GM12874 (cell line): ENCODE measurements at regions not wholly inside any gene's neighbourhood (a gene's known extent, or its start where the extent isn't known, plus 50 kb on each side); places are given as distances from the start of the nearest gene placed in this dataset.

ENCODE experiments used
- CTCF ChIP-seq: IDR thresholded peaks from 2 replicates; pipeline ENCODE4 v1.5.1; 2011; ENCODE audit warnings: low read depth, mild to moderate bottlenecking, control low read depth, low read length, moderate library complexity; ENCODE audit not compliant: insufficient read depth

GRCh38 chr6:12477616-12478015 is 187.5 kb downstream of the EDN1 start:
- TF ChIP-seq CTCF = no peak

DNA sequence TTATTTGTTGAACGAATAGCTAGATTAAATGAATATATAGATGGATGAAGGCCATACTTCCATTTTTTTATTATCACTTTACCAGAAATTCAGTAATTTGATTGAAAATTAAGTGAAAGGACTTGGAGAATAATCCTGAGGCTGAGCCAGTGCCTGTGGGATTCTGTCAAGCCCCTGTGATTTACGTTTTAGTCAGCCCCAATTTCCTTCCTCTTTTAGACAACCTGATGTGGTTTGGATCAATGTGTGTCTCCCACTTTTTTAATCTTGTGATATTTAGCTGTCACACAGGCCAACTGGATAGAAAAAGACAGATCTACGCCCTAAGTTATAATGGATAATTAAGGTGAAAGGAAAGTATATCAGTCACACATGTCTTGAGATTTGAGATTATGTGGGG is 188.8 kb downstream of the EDN1 start:
- no peak for TF ChIP-seq CTCF

- TF ChIP-seq CTCF = no peak
These were observed 189.3 kb downstream of the EDN1 start for GRCh38 chr6:12479451-12479850.

GRCh38 chr6:12479881-12480280 is 189.7 kb downstream of the EDN1 start:
- no peak for TF ChIP-seq CTCF

DNA sequence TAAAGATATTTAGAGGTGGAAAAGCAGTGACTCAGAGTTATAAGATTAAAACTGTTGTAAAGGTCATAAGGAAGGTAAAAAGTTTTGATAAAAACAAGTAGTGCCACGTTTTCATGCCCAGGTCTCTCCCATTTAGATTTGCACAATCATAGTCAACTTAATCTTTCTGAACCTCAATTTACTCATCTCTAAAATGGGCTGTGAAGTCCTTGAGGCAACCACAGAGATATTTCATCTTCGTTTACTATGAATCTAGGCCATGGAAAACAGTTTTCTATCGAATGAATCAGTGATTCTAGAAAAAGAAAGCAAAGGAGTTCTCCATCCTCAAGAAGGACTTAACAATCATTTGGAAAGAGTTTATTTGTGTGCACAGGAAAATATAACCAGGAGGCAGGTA is 190.2 kb downstream of the EDN1 start:
- no peak for TF ChIP-seq CTCF

GRCh38 chr6:12481292-12481691 is 191.1 kb downstream of the EDN1 start:
- TF ChIP-seq CTCF = no peak

- no peak for TF ChIP-seq CTCF
These were observed 191.7 kb downstream of the EDN1 start for GRCh38 chr6:12481850-12482249.
